GF-D8 (cell line): ENCODE measurements at regions not wholly inside any gene's neighbourhood (a gene's known extent, or its start where the extent isn't known, plus 50 kb on each side); places are given as distances from the start of the nearest gene placed in this dataset.

ENCODE experiments used
- DNase-seq: peaks from one replicate; lab custom pipeline; 2025; lab: John Stamatoyannopoulos, UW

GRCh38 chr2:238688193-238689153 is 159.4 kb upstream of the TWIST2 start:
- no peak for DNase-seq

DNA sequence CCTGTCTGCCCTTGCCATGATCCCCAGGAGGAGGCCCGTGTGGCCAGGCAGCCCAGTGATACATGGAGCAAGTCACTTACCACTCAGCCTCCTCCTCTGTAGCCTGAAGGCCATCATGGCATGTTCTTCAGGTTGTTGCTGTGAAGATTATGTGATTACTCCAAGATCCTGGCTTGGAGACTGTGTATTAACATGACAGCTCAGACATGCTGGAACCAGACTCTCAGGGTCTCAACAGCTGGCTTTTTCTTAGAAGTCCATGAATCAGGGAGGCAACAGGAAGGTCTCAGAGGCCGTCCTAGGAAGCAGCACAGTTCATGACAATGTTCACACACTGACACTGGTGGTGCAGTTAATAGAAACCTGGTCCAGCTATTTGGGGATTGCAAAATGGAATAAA is 158.6 kb upstream of the TWIST2 start:
- DNase-seq, result no peak

DNA sequence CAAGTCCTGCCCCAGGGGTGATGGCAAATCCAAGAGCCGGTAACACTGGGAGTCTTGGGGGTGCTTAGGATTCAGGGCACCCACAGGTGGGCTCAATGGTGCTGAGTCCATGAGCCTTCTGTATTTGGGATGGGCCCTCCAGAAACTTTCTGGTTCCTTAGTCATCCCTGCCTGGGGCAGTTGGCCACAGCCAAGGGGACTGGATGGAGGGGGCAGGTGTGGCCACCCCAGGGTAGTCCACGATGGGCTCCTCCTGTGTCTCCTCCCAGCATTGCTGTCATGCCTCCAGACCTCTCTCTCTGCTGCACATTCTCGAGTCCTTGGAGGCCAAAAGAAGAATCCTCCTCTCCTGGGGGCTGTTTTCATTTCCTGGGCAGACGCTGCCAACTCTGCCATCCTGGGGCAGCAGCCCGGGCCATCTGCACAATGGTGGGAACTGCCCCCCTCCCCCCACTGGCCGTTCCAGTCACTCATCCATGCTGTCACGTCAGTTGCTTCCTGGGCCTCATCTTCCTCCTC is 158.0 kb upstream of the TWIST2 start:
- no peak for DNase-seq

- no peak for DNase-seq
Observed at GRCh38 chr2:238690511-238690910, 157.4 kb upstream of the TWIST2 start.

- no peak for DNase-seq
Observed at GRCh38 chr2:238691596-238692491, 156.0 kb upstream of the TWIST2 start.

DNA sequence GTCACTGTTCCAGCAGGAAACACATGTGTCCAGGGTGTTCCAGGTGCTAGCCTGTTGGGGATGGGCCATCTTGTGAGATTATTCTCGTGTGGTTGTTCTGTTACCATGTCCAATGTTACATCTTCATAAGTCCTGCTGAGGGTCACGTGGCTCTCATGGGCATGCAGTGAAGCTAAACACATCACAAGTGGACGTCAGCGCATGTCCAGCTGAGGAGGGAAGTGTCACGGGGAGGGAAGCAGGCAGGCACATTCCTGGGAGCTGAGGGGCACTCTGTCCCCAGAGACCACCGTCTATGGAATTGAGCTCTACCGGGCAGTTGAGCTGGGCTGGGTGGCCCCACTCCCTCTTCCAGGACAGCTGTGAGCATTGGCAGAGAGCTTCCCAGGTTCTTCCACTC is 155.3 kb upstream of the TWIST2 start:
- no peak for DNase-seq

DNA sequence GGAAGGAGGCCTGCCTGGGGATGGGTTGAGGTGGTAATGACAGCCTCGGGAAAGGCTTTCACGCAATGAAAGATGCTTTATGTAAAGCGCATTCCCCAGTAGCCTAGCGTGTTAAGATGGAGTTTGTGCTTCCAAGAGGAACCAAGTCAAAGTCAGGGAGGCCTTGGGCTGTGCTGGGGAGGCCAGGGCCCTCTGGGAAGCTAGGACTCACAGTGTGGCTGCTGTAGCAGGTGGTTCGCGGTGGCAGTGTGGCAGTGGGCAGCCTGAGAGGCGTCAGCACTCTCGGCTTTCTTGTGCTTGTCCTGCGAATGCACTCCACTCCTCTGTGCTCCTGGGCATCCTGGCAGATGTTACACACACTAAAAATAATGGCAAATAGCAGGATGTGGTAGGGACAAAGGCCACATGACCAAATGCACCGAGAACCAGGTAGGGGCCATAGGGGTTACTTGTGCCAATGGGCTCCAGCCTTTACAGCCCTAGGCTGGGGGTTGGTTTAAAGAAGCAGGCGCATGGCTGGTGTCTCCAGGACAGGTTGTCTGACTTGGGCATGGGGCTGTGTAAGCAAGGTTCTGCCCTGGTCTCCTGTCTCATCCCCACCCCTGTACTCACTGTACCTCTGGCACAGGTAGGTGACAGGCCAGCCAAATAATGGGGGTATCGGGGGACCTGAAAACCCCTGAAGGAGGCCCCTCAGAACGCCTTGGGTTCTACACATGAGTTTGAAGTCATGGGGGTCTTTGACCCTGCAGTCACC is 154.4 kb upstream of the TWIST2 start:
- no peak for DNase-seq

- DNase-seq, result no peak
Observed at GRCh38 chr2:238694136-238694755, 153.6 kb upstream of the TWIST2 start.

DNA sequence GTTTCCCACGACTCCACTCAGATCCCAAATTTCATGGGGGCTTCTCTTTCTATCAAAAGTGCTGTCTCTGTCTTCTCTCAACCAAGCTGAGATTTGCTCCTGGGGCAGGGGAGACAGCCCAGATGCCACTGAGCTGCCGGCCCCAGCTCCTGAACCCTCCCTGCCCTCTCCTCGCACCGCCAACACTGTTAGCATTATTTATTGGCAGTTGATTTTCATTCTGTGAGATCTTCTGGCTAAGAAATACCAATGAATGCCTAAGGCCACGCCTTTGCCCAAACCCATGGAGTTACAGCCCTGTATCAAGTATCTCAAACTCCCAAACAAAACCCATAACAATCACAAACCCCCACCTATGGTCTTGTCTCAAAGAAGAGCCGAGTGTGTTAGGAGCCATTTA is 153.0 kb upstream of the TWIST2 start:
- DNase-seq, result no peak

DNA sequence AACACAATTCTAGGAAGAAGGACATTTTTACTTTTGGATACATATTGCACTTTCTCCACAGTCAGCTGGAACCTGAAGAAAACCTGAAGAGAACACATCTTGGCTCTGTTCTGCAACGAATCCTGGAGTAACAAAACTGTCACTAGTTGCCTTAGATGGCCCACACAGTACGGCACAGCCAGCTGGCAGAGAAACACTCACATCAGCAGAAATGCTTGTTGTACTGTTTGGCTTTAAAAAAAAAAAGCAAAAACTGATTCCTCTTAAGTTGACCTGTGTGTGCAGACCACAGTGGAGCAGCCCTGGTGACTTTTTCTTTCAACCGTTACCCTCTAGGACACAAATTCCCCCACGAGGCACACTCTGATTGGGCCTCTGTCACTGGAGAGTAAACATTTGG is 152.3 kb upstream of the TWIST2 start:
- no peak for DNase-seq

- no peak for DNase-seq
Observed at GRCh38 chr2:238696331-238696730, 151.6 kb upstream of the TWIST2 start.

GRCh38 chr2:238696786-238697185 is 151.1 kb upstream of the TWIST2 start:
- DNase-seq, result no peak

DNA sequence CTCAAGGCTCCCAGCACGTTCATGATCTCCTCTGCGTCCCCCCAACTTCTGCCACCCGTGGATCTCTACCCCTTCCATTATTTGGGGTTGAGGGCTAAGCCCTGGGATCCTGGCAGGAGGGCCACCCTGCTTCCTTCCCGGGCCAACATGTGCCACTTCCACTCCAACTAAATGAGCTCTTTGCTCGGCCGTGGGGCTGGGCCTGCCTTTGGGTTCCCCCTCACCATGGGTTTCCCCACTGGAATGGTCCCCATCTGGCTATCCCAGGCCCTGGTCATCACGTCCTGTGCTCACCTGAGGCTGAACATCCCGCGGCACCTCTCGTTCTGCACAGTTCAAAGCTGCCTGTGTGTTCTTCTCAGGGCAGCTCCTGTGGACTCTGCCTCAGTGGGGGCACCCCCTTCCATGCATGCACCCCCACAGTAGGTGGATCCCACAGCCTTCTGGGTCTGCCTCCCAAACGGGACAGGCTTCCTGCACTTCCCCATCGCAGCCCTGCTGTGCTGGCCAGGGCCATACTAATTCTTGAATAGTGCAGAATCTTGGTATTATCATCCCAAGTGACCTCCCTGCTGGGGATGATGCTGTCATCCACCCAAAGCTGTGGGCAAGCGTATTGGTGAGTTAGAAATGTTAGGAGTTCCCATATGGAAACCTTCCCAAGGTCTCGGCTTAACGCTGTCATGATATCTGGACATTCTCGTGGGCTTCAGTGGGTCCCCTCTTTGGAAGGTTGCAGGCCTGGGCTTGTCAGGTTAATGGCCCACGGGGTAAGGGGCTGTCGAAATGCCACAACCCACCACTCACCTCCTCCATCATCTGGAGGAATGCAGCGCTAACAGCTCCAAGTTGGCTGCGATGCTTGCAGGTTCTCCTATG is 150.5 kb upstream of the TWIST2 start:
- DNase-seq, result no peak

GRCh38 chr2:238698072-238698352 is 149.9 kb upstream of the TWIST2 start:
- DNase-seq, result no peak

DNA sequence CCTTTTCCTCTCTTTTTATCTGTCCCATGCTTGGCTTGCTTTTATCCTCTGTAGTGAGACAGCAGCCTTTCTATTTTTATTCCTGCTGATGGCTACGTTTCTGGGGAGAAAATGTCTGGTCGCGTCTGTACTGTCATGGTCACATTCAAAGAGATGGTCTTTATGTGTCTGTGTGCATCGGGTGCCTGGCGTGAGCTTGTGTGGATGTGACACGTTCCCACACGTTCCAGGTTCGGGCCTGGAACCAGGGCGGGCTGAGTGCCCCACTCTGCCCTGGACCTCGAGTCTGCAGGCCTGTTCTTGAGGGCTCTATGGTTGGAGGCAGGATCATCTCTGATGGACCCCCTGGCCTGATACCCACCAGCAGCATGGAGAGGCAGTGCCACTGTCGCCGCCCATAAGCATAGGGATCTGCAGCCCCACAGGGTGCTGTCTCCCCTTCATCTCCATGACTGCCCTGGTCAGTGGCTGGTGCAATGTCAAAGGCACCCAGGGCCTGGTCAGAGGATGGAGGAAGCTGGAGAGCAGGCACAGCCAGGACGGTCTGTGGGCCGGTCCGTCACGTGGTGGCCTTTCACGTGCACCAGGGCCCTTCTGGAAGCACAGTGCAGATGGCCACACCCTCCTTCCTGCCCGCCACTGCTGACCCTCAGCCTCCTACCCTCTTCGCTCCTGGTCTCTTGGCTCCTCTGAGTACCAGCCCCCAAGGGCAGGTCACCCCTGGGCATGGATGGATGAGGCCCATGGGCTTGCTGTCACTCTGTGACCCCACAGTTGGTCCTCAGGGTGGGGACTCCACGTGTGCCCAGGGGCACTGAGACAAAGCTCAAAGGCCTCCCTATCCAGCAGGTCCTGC is 149.2 kb upstream of the TWIST2 start:
- DNase-seq, result no peak

- no peak for DNase-seq
Observed at GRCh38 chr2:238699307-238700116, 148.4 kb upstream of the TWIST2 start.

DNA sequence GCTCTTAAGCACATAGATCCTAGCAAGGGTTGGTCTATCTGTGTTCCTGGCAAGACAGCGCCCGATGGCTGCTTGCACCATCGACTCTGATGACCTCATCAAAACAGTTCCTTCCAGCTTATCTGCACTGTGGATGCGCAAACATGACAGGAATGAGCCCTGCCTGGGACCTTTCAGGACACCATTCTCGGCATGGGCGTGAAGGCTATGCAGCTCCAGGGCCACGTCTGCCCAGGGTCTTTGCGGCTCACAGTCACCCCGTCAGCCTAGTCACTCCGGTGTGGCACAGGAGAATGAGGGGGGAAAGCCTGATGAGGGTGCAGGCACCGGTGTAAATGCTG is 147.8 kb upstream of the TWIST2 start:
- DNase-seq, result no peak

DNA sequence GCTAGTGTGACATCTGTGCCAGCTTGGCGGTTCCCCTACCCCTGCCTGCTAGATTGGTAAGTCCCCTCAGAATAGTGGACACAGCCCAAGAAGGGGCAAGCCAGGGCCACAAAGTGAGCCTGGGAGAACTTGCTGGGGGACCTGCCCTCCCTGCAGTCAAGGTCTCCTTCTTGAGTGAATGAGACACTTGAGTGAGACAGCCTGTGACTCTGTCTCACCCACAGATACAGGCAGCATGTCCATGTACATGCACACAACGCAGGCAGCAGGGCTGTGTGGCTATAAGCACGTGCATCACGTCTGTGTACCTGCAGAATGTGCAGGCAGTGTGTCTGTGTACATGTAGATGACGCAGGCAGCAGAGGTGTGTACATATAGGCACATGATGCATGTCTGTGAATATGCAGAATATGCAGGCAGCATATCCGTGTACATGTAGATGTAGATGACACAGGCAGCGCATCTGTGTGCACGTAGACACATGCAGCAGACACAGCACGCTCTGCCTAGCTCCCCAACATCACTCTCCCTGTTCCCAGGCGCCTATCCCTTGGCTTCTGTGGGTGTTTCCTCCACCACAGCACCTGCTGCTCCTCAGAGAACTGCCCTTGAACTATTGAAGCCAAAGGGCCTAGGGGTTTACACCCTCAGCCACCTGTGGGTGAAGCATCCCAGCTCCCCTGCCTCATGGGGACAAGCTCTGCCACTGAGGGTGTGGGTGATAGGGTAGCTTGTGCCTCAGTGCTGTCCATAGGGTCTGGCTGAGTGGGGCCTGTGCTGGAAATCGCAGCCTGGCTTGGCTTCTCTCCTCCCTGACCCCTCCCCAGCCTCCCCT is 147.2 kb upstream of the TWIST2 start:
- DNase-seq, result no peak
